ENCODE measurements at regions not wholly inside any gene's neighbourhood (a gene's known extent, or its start where the extent isn't known, plus 50 kb on each side); places are given as distances from the start of the nearest gene placed in this dataset.

- TF ChIP-seq CTCF (conservative IDR thresholded peaks at IDR 0.05 in 1 of 2, IDR thresholded peaks at IDR 0.05 in 1 of 2; ENCODE audit: extremely low read depth in 1 of 2, insufficient read depth in 1 of 2, low read depth in 1 of 2, low read length in 2 of 2) (no peak), EZH2 (IDR thresholded peaks at IDR 0.05; ENCODE audit: borderline replicate concordance, low read length) (no peak)
These were observed 103.0 kb upstream of the RARB start for GRCh38 chr3:25324954-25325655.

All from mammary epithelial cell (primary cell).